Heart right ventricle (tissue), 16 donors: ENCODE measurements at regions not wholly inside any gene's neighbourhood (a gene's known extent, or its start where the extent isn't known, plus 50 kb on each side); places are given as distances from the start of the nearest gene placed in this dataset.

Experiments used
- ATAC-seq, 8 donors: fragments of 200-7000 bp; cut with Tn5 transposase; one replicate each; pipeline ENCODE4 v1.9.1; 2020; ENCODE audit warnings: mild to moderate bottlenecking in 8 of 8, moderate library complexity in 8 of 8, moderate number of reproducible peaks in 1 of 8
- DNase-seq, 2 donors: peaks; one replicate each; pipeline ENCODE4 v3.0.0-alpha.2; 2020
- H3K27ac ChIP-seq, 10 donors: fragments of 200-600 bp; sonication (generic) in 2 of 10; one replicate each; pipeline versions ENCODE4 v1.5.0 to v1.8.0; 2020 to 2022; ENCODE audit warnings: mild to moderate bottlenecking in 3 of 10
- H3K27me3 ChIP-seq, 7 donors: fragments of 200-600 bp; one replicate each; pipeline ENCODE4 v1.8.0; 2021 to 2022; ENCODE audit warnings: mild to moderate bottlenecking in 2 of 7
- H3K36me3 ChIP-seq, 9 donors: fragments of 200-600 bp; sonication (generic) in 1 of 9; one replicate each; pipeline versions ENCODE4 v1.5.0 to v1.8.0; 2020 to 2022; ENCODE audit warnings: mild to moderate bottlenecking in 2 of 9
- H3K4me1 ChIP-seq, 9 donors: fragments of 200-600 bp; sonication (generic) in 1 of 9; one replicate each; pipeline versions ENCODE4 v1.5.0 to v1.8.0; 2020 to 2022; ENCODE audit warnings: mild to moderate bottlenecking in 4 of 9
- H3K4me3 ChIP-seq, 10 donors: fragments of 200-600 bp; sonication (generic) in 2 of 10; one replicate each; pipeline versions ENCODE4 v1.5.0 to v1.8.0; 2020 to 2022; ENCODE audit warnings: mild to moderate bottlenecking in 7 of 10, moderate library complexity in 2 of 10
- H3K9me3 ChIP-seq, 11 donors: fragments of 200-600 bp in 10 of 11; sonication (generic) in 2 of 11; one replicate each; pipeline versions ENCODE4 v1.5.0 to v1.8.0; 2013 to 2022; ENCODE audit warnings: mild to moderate bottlenecking in 2 of 11, control low read depth in 1 of 11, moderate library complexity in 1 of 11
- CTCF ChIP-seq, 9 donors: fragments of 200-600 bp; sonication (generic) in 2 of 9; IDR thresholded peaks; one replicate each; pipeline versions ENCODE4 v1.5.0 to v1.8.0; 2021 to 2022; ENCODE audit warnings: antibody characterized with exemption in 9 of 9, mild to moderate bottlenecking in 5 of 9, moderate library complexity in 1 of 9
- WGBS, 2 donors: extraction: QIAGEN DNeasy Blood & Tissue Kit; methylation state at CpG; one replicate each; pipeline ENCODE4 v1.1.7; 2013; ENCODE audit warnings: inconsistent platforms in 1 of 2; 5-methylcytosine and 5-hydroxymethylcytosine counted together
- intact Hi-C, 10 donors: fragments of 100-400 bp; cut with DNase I; formaldehyde crosslinking; loops; one replicate each; pipeline versions ENCODE4 v1.11.1 to v1.14.2; 2022
- donor health status: Arrhythmogenic right ventricular cardiomyopathy.
- donor health status: ischemic (EF 13 %, LVEDD 7.1; RV severe dilation, severe dysfunction).
- donor health status: healthy with polysubstance abuse.
- donor health status: DM: no; HTN: yes; CAD: no.
- donor health status: DM: no; HTN: no; CAD: no.
- donor health status: ischemic (EF 25% LVEDD 6.9; RV normal size, moderate dysfunction).
- donor health status: ischemic (EF 25% LVEDD 5.7; RV mildly dilated, moderate dysfunction).
- donor health status: healthy.
- donor health status: DM: yes; HTN: yes; CAD: no.
- donor health status: Ischemic cardiomyopathy.
- donor health status: ischemic (EF 35%, LVEDD 5.7; RV mildly dilated, moderate dysfunction).
- donor health status: nonischemic (EF 11% LVEDD 7.7; RV severe dilation, severe dysfunction).
- donor health status: DM: yes; HTN: yes; CAD: no.
- donor health status: PGD.
- donor health status: ischemic (EF 29% LVEDD 5.4; RV normal size, mild dysfunction).
- donor health status: nonischemic (EF 23%, LVEDD 6.1; RV moderate dilation, normal function).

DNA sequence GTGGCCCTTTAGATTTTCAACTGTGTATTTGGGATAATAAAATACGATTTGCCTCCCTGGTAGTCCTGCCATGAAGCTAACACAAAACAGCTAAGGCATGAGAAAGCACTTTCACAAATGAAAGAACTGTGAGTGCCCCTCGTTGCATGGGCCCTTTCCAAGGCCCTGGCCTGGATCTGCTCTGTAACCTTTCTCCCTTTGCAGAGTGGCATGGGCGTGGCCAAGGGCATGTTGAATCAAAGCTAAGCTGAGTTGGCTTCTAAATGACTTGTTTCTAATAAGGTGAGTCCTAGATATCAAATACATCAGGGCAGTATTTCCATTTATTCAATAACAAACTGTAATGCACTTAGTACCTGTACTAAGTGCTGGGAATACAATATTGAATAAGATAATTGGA lies 78.7 kb upstream of the PTPN3 start:
- no peaks in the 10 kb centered on the region for H3K27me3 ChIP-seq
- H3K4me1 ChIP-seq = peaks cover 0 to 14% (median 5%) of the 10 kb centered on the region in 9 donors
- no peak overlapping the region for H3K27ac ChIP-seq
- intact Hi-C loops = loop anchor here in 9 of 10 donors (2.0 to 10.0 kb wide), 12 partner anchors 66 to 648 kb away; no protein-coding TSS in a partner anchor
- ATAC-seq (no peak), DNase-seq (no peak)
- H3K9me3 ChIP-seq = no peaks in the 10 kb centered on the region
- TF ChIP-seq CTCF (IDR thresholded peaks at IDR 0.05) = no peak
- WGBS, 2 donors = 63 to 64% methylated on average over 3 of the region's 3 CpGs
- no peaks in the 10 kb centered on the region for H3K36me3 ChIP-seq
- no peak overlapping the region for H3K4me3 ChIP-seq

GRCh38 chr9:109579191-109579948 lies 81.3 kb upstream of the PTPN3 start:
- intact Hi-C loops = loop anchor here in 9 of 10 donors (5.0 to 10.0 kb wide), 11 partner anchors 63 to 645 kb away; no protein-coding TSS in a partner anchor
- 46 to 59% methylated on average over 6 of the region's 6 CpGs for WGBS, 2 donors

DNA sequence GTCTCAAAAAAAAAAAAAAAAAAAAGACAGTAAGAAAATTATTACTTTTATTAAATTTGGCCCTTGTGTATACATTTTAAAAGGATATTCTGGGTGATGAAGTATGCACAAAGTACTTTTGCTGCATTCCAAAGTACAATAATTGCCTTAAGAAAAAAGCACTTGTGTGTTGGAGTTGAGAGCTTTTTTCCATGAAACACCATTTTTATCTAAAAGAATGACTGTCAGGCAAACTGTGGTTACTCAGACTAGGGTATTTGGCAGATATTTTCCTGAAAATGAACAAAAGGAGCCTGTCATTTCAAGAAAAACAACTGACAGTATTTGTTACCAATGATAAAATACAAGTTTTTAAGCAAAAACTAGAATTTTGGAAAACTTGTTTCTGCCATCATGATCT lies 84.3 kb upstream of the PTPN3 start:
- Histone ChIP-seq H3K36me3 (no peaks in the 10 kb centered on the region), H3K9me3 (peaks cover 0 to 5% (median 0%) of the 10 kb centered on the region in 11 donors), H3K4me3 (no peak overlapping the region), H3K27me3 (no peaks in the 10 kb centered on the region), H3K27ac (no peak overlapping the region), H3K4me1 (peaks cover 0 to 14% (median 7%) of the 10 kb centered on the region in 9 donors)
- intact Hi-C loops = loop anchor here in 2 of 10 donors (10.0 kb wide), 2 partner anchors 72 to 192 kb away; no protein-coding TSS in a partner anchor
- DNase-seq (no peak), ATAC-seq (no peak)
- no peak for TF ChIP-seq CTCF (IDR thresholded peaks at IDR 0.05)

More at GRCh38 chr9:109579191-109579948, 81.3 kb upstream of the PTPN3 start:
- no peak for TF ChIP-seq CTCF (IDR thresholded peaks at IDR 0.05)
- H3K4me1 ChIP-seq = peaks cover 0 to 14% (median 5%) of the 10 kb centered on the region in 9 donors
- DNase-seq (no peak), ATAC-seq (peak in 7 of 8 donors; percentile 28 to 80 (median 76))
- H3K9me3 ChIP-seq = peaks cover 0 to 5% (median 0%) of the 10 kb centered on the region in 11 donors
- no peaks in the 10 kb centered on the region for H3K36me3 ChIP-seq
- H3K27me3 ChIP-seq = no peaks in the 10 kb centered on the region
- H3K27ac ChIP-seq = peak overlapping the region in 4 of 10 donors; percentile 11 to 39 (median 24)
- H3K4me3 ChIP-seq = no peak overlapping the region

GRCh38 chr9:109584205-109584604 lies 86.1 kb upstream of the PTPN3 start:
- Histone ChIP-seq H3K27me3 (no peaks in the 10 kb centered on the region), H3K27ac (no peak overlapping the region), H3K9me3 (peaks cover 0 to 8% (median 1%) of the 10 kb centered on the region in 11 donors), H3K4me1 (peaks cover 0 to 26% (median 5%) of the 10 kb centered on the region in 9 donors), H3K36me3 (no peaks in the 10 kb centered on the region), H3K4me3 (no peak overlapping the region)
- 62 to 74% methylated on average over 4 of the region's 4 CpGs for WGBS, 2 donors
- TF ChIP-seq CTCF (IDR thresholded peaks at IDR 0.05) = no peak
- ATAC-seq = no peak
- DNase-seq = no peak
- intact Hi-C loops = loop anchor here in 2 of 10 donors (10.0 kb wide), 2 partner anchors 71 to 191 kb away; no protein-coding TSS in a partner anchor
